ENCODE measurements at regions not wholly inside any gene's neighbourhood (a gene's known extent, or its start where the extent isn't known, plus 50 kb on each side); places are given as distances from the start of the nearest gene placed in this dataset.

DNA sequence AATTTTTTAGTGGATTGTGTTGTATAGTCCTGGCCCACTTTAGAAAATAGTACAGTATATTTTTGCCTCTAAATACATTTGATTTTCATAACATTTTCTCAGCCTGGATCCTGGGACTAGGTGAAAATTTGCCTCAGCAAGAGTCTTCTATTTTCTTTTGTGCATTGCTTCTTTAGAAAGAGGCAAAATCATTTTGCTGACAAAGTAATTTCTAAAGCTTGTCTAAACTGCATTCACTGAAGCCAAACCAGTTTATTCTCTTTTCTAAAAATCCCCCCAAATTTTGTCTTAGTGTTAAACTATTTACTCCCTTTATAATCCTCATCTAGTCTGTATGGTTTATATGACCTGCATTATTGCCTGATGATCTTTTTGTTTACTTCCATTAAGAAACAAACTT lies 326.3 kb downstream of the C4orf33 start:
- DNase-seq = no peak

- peak; percentile 56 for DNase-seq
Observed at GRCh38 chr4:129428454-129428853, 332.5 kb downstream of the C4orf33 start.

GRCh38 chr4:129429581-129430320 lies 333.8 kb downstream of the C4orf33 start:
- peak; percentile 42 for DNase-seq

GRCh38 chr4:129437347-129437746 lies 341.4 kb downstream of the C4orf33 start:
- no peak for DNase-seq

- DNase-seq = no peak
Observed at GRCh38 chr4:129438456-129438981, 342.6 kb downstream of the C4orf33 start.

DNA sequence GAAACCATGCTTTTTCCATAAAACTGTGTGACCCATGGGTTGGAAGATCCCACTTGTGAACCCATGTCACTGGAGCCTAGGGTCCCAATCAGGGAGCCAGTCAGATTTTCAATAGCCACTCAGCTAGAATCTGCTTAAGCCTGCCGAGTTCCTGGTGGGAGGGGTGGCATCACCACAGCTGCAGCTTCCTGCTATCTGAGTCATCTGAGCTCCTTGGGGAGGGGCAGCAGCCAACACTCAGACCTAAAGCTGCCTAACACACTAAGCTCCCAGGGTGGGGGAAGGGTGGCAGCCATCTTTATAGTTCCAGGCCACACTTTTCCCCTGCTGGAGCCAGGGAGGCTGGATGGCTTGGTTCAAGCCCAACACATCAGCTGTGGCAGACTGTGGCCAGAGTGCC lies 350.1 kb downstream of the C4orf33 start:
- no peak for DNase-seq

DNA sequence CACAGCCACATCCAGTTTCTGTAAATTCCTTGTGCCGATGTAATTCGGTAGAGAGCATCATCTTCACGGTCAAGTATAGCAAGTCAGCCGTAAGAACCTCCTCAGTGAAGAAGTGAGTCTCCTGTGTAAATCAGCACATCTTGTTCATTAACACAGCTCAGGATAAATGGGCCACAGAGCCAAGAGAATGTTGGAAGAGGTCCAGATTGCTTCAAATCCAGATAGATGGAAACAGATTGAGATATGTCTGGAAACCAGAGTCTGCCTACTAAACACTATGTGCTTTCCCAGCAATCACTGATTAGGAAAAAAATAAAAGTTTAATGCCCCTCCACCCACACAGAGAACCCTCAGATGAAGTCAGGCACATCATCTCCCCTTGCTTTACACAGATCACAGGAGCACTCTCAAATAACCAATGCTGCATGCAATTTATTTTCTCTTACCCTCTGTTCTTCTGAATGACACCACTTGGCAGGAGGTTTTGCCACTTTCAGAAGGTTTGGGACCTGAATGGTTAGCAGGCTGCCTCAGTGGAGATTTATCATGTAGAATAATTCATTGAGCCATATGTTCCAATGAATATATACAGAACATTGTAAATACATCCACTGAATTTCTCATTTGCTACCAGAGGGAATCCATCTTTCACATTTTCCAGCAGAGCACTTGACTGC lies 357.7 kb downstream of the C4orf33 start:
- peak; percentile 90 for DNase-seq

GRCh38 chr4:129455482-129455881 lies 359.5 kb downstream of the C4orf33 start:
- peak; percentile 85 for DNase-seq

GRCh38 chr4:129468624-129469023 lies 372.7 kb downstream of the C4orf33 start:
- DNase-seq = no peak

DNA sequence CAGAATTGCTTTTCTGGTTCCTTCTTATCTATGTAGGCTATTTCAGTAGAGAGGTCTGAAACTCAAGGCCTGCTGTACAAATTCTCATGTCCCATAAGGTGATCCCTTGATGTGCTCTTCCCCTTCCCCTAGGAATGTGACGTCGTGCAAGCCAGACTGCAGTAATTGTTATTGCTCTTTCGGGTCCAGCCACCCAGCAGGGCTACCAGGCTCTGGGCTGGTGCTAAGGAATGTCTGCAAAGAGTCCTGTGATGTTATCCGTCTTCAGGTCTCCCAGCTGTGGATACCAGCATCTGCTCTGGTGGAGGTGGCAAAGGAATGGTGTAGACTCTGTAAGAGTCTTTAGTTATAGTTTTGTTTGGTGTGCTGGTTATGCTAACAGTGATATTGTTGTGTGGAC lies 378.7 kb downstream of the C4orf33 start:
- DNase-seq = no peak

DNA sequence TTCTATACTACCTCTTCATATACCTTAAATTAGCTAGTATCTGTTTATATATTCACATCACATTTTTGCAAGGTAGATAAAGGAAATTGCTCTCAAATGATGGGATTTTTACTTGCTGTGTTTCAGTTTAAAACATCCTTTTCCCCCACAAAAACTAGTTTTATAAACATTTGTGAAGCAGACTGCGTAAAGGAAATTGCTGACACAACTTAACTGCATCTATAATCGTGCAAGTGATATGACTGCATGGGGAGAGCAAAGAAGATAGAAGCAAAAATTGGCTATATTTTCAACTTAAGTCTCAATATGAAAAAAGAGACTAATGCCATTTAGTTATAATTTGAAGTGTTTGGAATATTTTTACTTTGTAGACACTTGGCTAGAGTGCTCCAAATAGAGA lies 385.2 kb downstream of the C4orf33 start:
- DNase-seq = no peak

DNA sequence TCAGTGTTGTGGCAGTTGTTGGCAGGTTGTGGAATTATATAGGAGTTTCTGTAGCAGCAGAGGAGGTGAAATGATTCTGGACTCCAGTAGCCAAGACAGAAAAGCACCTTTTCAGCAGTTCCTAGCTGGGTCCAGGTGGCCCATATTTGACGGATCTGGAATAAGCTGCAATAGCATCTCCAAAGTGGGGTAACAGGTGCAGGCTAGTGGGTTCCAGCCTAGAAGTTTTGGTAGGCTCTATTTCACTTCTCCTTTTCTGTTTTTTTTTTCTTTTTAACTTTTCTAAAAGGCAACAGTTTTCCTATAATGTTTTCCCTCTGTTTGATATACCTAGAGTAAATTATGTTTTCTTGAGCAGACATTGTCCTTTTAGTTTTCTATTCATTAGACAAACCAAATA lies 392.5 kb downstream of the C4orf33 start:
- no peak for DNase-seq

GRCh38 chr4:129490516-129490915 lies 394.6 kb downstream of the C4orf33 start:
- DNase-seq = no peak

- DNase-seq = no peak
Observed at GRCh38 chr4:129498626-129499025, 402.7 kb downstream of the C4orf33 start.

- DNase-seq = no peak
Observed at GRCh38 chr4:129514852-129515251, 418.9 kb downstream of the C4orf33 start.

DNA sequence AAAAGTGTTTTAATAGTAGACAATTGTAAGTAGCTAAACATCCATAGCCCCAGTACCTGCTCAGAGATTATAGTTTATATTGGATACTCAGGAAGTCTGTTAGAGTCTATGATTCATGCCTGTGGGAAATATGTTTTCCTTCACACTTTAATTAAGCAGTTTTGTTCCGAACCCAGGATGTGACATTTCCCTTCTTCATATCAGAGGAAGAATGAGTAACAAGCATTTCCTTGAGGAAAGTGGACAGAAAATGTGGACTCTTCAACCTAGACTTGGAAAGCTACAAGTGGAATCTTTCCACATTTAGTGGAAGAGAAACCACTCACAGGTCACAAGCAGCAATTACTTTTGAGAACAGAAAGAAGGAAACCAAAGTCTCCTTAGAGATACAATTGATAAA lies 419.4 kb downstream of the C4orf33 start:
- DNase-seq = no peak

DNA sequence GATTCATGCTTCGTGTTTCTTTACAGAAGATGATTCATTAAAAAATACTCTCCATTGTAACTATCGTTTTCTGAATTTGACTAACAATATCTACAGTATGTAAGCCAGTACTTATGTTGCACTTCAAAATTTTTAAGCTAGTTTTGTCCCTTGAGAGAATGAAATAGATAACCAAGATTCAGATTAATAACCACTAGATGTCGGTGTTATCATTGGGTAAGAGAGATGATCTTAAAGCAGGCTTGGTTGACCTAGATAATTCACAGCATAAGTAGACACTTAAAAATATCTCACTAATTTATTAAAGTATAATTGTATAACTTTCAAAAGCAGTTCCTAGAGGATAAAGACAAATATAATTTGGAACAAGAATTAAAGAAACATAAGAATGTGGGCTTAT lies 430.9 kb downstream of the C4orf33 start:
- DNase-seq = no peak

DNA sequence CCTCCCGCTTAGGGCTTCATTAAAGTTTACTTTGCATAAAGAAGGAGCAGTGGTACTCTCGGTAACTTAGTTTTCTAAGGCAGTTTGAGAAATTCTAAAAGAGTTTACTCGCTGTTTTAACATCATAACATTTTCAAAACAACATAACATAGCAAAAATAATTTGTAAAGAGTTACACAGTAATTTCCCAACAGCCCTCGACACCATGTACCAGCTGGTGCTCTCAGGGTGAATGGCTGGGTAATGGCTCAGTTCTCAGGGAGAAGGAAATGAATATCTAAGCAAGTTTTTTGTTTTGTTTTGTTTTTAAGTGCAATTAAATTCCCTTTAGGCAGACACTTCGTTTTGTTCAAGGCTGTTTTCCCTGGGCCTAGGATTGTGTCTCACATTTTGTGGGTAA lies 435.3 kb downstream of the C4orf33 start:
- no peak for DNase-seq

DNA sequence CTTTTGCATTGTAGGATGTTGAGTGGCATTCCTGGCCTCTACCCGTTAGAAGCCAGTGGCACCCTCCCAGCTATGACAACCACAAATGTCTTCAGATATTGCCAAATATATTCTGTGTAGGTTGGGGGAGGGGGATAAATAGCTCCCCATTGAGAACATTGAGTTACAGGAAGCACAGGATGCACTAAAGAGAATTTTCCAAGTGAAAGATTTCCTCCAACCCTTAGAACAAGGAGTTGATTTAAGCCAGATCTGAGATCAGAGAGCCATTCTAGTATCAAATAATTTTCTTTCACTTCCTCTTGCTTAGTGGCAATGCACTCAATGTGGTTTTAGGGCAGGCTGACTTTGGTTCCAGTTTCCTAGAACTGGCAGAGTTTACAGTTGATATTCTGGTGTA lies 436.6 kb downstream of the C4orf33 start:
- DNase-seq = no peak

DNA sequence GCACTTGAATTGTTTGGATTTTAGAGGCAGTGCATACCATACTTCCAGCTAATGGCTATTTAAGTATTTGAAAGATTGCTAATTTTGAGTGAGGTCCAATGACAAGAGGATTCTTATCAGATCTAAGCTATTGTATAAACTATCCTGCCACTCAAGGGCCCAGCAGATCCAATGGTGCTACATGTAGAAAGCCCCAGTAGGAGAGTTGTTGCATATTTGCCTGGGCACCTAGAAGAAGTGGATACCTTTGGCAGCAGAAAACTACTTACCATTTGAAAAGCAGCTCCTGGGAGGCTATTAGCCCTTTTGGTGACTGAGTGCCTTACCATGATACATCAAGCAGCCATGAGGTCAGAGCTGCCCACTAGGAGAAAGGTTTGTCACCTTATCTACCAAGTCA lies 447.3 kb downstream of the C4orf33 start:
- peak; percentile 9 for DNase-seq

GRCh38 chr4:129545599-129546278 lies 449.8 kb downstream of the C4orf33 start:
- DNase-seq = no peak

- DNase-seq = no peak
Observed at GRCh38 chr4:129546531-129546930, 450.6 kb downstream of the C4orf33 start.

DNA sequence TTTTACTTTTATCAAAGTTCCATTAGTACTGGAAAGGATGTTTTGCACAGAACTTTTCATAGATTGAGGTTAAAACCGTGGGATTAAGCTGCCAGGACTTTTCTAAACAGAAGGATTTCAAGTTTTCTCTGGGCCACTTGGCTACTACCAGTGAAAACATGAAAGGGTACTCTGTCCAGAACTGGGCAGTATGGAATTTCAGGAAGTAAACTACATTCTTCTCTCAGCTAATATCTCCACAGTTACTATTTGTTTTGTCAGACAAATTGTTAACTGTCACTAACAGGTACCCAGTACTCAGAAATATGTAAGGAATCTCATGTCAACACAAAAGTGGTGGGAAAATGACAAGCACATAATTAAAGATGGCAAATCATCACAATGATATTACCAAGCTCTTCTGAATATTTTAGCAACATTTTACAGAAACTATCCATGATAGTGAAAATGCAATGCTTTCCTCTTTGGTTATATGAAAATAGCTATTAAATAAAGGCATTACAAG lies 454.4 kb downstream of the C4orf33 start:
- no peak for DNase-seq

GRCh38 chr4:129561280-129561679 lies 465.3 kb downstream of the C4orf33 start:
- no peak for DNase-seq
